Panc1 (cell line): ENCODE measurements at regions not wholly inside any gene's neighbourhood (a gene's known extent, or its start where the extent isn't known, plus 50 kb on each side); places are given as distances from the start of the nearest gene placed in this dataset.

ENCODE experiments used
- ATAC-seq: fragments of 200-7000 bp; cut with Tn5 transposase; 2 replicates; pipeline ENCODE4 v1.9.1; 2020; ENCODE audit warnings: mild to moderate bottlenecking, moderate library complexity
- BruUV-seq: library from RNA; stranded (reverse); fragments of 400-500 nt; replicated peaks from 2 replicates; lab custom pipeline; 2021; lab: Mats Ljungman, UMichigan
- CTCF ChIA-PET: fragments of 300-600 bp; sonication (Branson Sonifier 250); formaldehyde crosslinking; loops from one replicate; lab custom pipeline; 2022; ENCODE audit warnings: antibody characterized with exemption; lab: Charles Lee
- POLR2A ChIA-PET: fragments of 300-600 bp; sonication (Branson Sonifier 250); formaldehyde crosslinking; loops from one replicate; lab custom pipeline; 2022; ENCODE audit warnings: antibody characterized with exemption; lab: Charles Lee
- DNase-seq: peaks from one replicate; pipeline ENCODE4 v3.0.0-alpha.2; 2010; ENCODE audit warnings: low read depth, low spot score
- H3K27ac ChIP-seq: 2 replicates; pipeline ENCODE4 v1.5.1; 2011; ENCODE audit warnings: mild to moderate bottlenecking, low read length, inconsistent platforms
- H3K27me3 ChIP-seq: fragments of 200-500 bp; sonication (Bioruptor generic); 2 replicates; pipeline ENCODE4 v1.6.0; 2014; ENCODE audit warnings: low read length, inconsistent platforms; ENCODE audit not compliant: control insufficient read depth, insufficient read depth
- H3K36me3 ChIP-seq: fragments of 200-500 bp; sonication (Bioruptor generic); 2 replicates; pipeline ENCODE4 v1.5.1; 2014; ENCODE audit warnings: inconsistent platforms, mild to moderate bottlenecking, low read length, moderate library complexity; ENCODE audit not compliant: control insufficient read depth, insufficient read depth
- H3K4me1 ChIP-seq: 2 replicates; pipeline ENCODE4 v1.5.1; 2011; ENCODE audit warnings: inconsistent platforms, mild to moderate bottlenecking, low read length, moderate library complexity; ENCODE audit not compliant: control insufficient read depth, insufficient read depth
- H3K4me3 ChIP-seq, 2 experiments: 2 replicates each; pipeline ENCODE4 v1.5.1; 2011 to 2012; ENCODE audit warnings: low read depth in 2 of 2, low read length in 2 of 2, mild to moderate bottlenecking in 2 of 2, inconsistent platforms in 1 of 2, moderate library complexity in 1 of 2
- H3K9me3 ChIP-seq: fragments of 200-500 bp; sonication (Bioruptor generic); 2 replicates; pipeline ENCODE4 v1.5.1; 2014; ENCODE audit warnings: low read depth, mild to moderate bottlenecking, inconsistent platforms, low read length, moderate library complexity; ENCODE audit not compliant: control insufficient read depth, insufficient read depth
- POLR2AphosphoS5 ChIP-seq: IDR thresholded peaks from 2 replicates; pipeline ENCODE4 v1.6.1; 2012; ENCODE audit warnings: mild to moderate bottlenecking, low read depth, low read length, moderate library complexity
- SIN3A ChIP-seq: IDR thresholded peaks from 2 replicates; pipeline ENCODE4 v1.6.1; 2012; ENCODE audit warnings: low read depth, mild to moderate bottlenecking, low read length, moderate library complexity, borderline replicate concordance; ENCODE audit not compliant: insufficient read depth
- TCF7L2 ChIP-seq: IDR thresholded peaks from 2 replicates; pipeline ENCODE4 v1.6.1; 2011; ENCODE audit warnings: mild to moderate bottlenecking, low read depth, low read length, inconsistent platforms
- in situ Hi-C: cut with HindIII; loops from 2 replicates; pipeline ENCODE4 v1.10.0; 2016; ENCODE audit warnings: low sequenced_read_pairs, low pct_unique_long_range_greater_than_20kb
- intact Hi-C: fragments of 100-400 bp; cut with micrococcal nuclease; formaldehyde crosslinking; loops from one replicate; pipeline ENCODE4 v1.10.0; 2022; ENCODE audit not compliant: unreplicated experiment
- TF ChIP-seq, protein P1 (sequence below), 2 experiments: IDR thresholded peaks; 2 replicates each; pipeline ENCODE4 v1.6.1; 2011 to 2012; ENCODE audit warnings: low read depth in 2 of 2, control low read depth in 1 of 2, low read length in 1 of 2, mild to moderate bottlenecking in 1 of 2, moderate library complexity in 1 of 2; ENCODE audit not compliant: insufficient read depth in 1 of 2
- TF ChIP-seq, protein P2 (sequence below): fragments of 450-650 bp; IDR thresholded peaks from 2 replicates; pipeline ENCODE4 v1.5.1; 2017; ENCODE audit warnings: mild to moderate bottlenecking

DNA sequence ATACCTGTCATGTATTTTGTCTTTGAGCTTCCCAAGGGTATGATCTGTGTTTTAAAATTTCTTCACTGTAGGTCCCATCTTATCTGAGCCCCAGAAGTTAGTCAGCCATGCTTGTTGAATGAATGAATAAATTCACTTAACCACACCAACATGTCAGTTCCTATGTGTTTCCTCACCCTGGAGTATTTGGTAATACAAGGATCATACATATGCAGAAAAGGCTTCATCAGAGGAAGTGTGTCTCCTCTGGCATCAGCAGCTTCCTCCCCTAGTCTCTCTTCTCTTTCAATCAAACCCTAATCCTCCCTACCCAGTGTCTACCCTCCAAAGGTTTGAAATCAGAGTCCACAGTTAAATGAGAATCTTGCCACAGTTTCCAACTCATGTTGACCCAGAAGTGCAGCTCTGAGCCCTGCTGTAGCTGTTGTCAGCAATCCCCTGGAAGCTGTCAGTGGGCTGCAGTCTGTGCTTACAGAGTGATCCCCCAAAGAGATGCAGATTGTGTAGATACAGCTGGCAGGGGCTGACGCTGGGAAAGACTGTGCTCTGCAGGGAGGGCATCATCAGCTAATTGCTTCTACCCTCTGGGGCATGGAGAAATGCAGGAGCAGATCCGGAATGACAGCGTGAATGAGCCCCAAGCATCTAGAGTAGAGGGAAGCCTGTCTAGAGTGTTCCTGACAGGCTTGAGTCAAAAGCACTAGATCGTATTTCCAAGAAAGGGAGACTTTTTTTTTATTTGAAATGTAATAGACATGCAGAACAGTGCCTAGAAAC, 105.0 kb upstream of the WDR11 start:
- in situ Hi-C loops, result no loop called here
- POLR2A ChIA-PET, result no interaction called here
- CTCF ChIA-PET, result no interaction called here
- no TSS peak for BruUV-seq
- no peak for TF ChIP-seq TCF7L2
- TF ChIP-seq, protein P1, sequence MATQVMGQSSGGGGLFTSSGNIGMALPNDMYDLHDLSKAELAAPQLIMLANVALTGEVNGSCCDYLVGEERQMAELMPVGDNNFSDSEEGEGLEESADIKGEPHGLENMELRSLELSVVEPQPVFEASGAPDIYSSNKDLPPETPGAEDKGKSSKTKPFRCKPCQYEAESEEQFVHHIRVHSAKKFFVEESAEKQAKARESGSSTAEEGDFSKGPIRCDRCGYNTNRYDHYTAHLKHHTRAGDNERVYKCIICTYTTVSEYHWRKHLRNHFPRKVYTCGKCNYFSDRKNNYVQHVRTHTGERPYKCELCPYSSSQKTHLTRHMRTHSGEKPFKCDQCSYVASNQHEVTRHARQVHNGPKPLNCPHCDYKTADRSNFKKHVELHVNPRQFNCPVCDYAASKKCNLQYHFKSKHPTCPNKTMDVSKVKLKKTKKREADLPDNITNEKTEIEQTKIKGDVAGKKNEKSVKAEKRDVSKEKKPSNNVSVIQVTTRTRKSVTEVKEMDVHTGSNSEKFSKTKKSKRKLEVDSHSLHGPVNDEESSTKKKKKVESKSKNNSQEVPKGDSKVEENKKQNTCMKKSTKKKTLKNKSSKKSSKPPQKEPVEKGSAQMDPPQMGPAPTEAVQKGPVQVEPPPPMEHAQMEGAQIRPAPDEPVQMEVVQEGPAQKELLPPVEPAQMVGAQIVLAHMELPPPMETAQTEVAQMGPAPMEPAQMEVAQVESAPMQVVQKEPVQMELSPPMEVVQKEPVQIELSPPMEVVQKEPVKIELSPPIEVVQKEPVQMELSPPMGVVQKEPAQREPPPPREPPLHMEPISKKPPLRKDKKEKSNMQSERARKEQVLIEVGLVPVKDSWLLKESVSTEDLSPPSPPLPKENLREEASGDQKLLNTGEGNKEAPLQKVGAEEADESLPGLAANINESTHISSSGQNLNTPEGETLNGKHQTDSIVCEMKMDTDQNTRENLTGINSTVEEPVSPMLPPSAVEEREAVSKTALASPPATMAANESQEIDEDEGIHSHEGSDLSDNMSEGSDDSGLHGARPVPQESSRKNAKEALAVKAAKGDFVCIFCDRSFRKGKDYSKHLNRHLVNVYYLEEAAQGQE (IDR thresholded peaks at IDR 0.05; ENCODE audit: insufficient read depth in 1 of 2, low read depth in 2 of 2, low read length in 1 of 2), result no peak
- TF ChIP-seq SIN3A, result no peak
- TF ChIP-seq POLR2AphosphoS5, result no peak
- TF ChIP-seq, protein P2, sequence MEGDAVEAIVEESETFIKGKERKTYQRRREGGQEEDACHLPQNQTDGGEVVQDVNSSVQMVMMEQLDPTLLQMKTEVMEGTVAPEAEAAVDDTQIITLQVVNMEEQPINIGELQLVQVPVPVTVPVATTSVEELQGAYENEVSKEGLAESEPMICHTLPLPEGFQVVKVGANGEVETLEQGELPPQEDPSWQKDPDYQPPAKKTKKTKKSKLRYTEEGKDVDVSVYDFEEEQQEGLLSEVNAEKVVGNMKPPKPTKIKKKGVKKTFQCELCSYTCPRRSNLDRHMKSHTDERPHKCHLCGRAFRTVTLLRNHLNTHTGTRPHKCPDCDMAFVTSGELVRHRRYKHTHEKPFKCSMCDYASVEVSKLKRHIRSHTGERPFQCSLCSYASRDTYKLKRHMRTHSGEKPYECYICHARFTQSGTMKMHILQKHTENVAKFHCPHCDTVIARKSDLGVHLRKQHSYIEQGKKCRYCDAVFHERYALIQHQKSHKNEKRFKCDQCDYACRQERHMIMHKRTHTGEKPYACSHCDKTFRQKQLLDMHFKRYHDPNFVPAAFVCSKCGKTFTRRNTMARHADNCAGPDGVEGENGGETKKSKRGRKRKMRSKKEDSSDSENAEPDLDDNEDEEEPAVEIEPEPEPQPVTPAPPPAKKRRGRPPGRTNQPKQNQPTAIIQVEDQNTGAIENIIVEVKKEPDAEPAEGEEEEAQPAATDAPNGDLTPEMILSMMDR, result no peak
- intact Hi-C loops, result no loop called here
- Histone ChIP-seq H3K9me3 (no peaks in the 10 kb centered on the region), H3K4me3 (no peak overlapping the region), H3K36me3 (no peaks in the 10 kb centered on the region), H3K27me3 (peaks cover 33% of the 10 kb centered on the region), H3K27ac (no peak overlapping the region), H3K4me1 (no peaks in the 10 kb centered on the region)
- ATAC-seq, result no peak
- DNase-seq, result no peak

DNA sequence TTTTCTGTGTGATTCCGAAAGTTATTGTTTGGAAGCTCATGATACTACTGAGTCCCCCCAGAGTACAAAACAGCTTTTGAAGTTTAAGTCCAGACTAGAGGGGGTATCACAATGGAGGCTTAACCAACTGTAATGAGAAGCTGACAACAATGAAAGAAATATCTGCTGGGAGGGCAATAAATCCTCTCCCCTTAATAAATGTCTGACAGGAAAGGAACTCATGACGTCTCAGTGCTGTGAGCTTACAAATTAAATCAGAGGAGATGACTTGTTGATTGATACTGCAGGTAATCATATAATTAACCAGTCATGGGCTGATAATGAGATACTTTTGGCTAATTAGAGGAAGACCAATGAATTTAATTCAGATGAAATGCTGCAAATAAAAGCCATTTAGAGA, 102.6 kb upstream of the WDR11 start:
- POLR2A ChIA-PET, result interaction anchor here (0.6 kb wide), 2 partner anchors 41 to 283 kb away, joined by 3 read pairs; no protein-coding TSS in a partner anchor
- no peaks in the 10 kb centered on the region for H3K4me1 ChIP-seq
- peaks cover 34% of the 10 kb centered on the region for H3K27me3 ChIP-seq
- H3K9me3 ChIP-seq, result no peaks in the 10 kb centered on the region
- no peaks in the 10 kb centered on the region for H3K36me3 ChIP-seq
- intact Hi-C loops, result no loop called here
- ATAC-seq (no peak), DNase-seq (no peak)
- no peak overlapping the region for H3K4me3 ChIP-seq
- in situ Hi-C loops, result no loop called here
- no TSS peak for BruUV-seq
- no peak overlapping the region for H3K27ac ChIP-seq
- CTCF ChIA-PET, result no interaction called here
- TF ChIP-seq POLR2AphosphoS5, result no peak

DNA sequence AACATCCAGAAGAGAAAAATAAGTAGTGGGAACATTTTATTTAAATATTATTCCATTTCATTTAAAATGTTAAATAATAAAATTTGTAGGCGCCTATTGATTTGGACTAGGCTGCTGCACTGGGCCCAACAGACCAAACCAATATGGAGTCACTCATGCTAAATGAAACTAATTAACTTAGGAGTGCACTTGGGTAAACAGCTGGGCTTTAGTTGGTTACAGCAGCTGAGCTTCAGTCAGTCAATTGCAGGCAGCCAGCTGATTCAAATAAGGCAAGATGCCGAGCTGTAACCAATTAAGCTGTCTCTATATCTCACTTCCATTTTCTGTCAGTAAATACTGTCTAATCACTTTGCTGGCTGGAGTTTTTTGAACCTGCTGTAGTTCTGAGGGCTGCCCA, 102.1 kb upstream of the WDR11 start:
- intact Hi-C loops, result no loop called here

More for the DNA sequence above, 102.1 kb upstream of the WDR11 start:
- ChIA-PET CTCF (no interaction called here), POLR2A (no interaction called here)
- Histone ChIP-seq H3K27me3 (peaks cover 34% of the 10 kb centered on the region), H3K4me3 (no peak overlapping the region), H3K27ac (no peak overlapping the region), H3K9me3 (no peaks in the 10 kb centered on the region), H3K36me3 (no peaks in the 10 kb centered on the region), H3K4me1 (no peaks in the 10 kb centered on the region)
- ATAC-seq (no peak), DNase-seq (no peak)
- in situ Hi-C loops, result no loop called here
- no TSS peak for BruUV-seq
- TF ChIP-seq POLR2AphosphoS5 (no peak), TCF7L2 (no peak), SIN3A (no peak)
- TF ChIP-seq, protein P2, result no peak
- TF ChIP-seq, protein P1 (IDR thresholded peaks at IDR 0.05; ENCODE audit: insufficient read depth in 1 of 2, low read depth in 2 of 2, low read length in 1 of 2), result no peak
